ENCODE measurements at regions not wholly inside any gene's neighbourhood (a gene's known extent, or its start where the extent isn't known, plus 50 kb on each side); places are given as distances from the start of the nearest gene placed in this dataset.

DNA sequence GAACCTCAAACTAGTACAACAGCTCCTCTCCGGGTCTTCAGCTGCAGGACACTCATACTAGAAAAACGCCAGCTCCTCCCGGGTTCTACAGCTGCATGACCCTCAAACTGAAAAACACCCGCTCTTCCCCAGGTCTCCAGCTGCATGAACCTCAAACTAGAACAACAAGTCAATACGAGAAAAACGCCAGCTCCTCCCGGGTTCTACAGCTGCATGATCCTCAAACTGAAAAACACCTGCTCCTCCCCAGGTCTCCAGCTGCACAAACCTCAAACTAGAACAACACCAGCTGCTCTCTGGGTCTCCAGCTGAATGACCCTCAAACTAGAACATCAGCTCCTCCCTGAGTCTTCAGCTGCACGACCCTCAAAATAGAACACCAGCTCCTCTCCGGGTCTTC lies 315.0 kb upstream of the TFPI start:
- no peak overlapping the region for H3K27ac ChIP-seq
- ChIA-PET POLR2A (ENCODE audit: low non-redundant PET) (no interaction called here), CTCF (interaction anchor here (0.6 kb wide), 1 partner anchor 69 kb away, joined by 4 read pairs; no protein-coding TSS in a partner anchor)
- no peak for DNase-seq (ENCODE audit: low spot score)
- TF ChIP-seq, protein P1, sequence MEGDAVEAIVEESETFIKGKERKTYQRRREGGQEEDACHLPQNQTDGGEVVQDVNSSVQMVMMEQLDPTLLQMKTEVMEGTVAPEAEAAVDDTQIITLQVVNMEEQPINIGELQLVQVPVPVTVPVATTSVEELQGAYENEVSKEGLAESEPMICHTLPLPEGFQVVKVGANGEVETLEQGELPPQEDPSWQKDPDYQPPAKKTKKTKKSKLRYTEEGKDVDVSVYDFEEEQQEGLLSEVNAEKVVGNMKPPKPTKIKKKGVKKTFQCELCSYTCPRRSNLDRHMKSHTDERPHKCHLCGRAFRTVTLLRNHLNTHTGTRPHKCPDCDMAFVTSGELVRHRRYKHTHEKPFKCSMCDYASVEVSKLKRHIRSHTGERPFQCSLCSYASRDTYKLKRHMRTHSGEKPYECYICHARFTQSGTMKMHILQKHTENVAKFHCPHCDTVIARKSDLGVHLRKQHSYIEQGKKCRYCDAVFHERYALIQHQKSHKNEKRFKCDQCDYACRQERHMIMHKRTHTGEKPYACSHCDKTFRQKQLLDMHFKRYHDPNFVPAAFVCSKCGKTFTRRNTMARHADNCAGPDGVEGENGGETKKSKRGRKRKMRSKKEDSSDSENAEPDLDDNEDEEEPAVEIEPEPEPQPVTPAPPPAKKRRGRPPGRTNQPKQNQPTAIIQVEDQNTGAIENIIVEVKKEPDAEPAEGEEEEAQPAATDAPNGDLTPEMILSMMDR (conservative IDR thresholded peaks at IDR 0.05; ENCODE audit: low read depth), result no peak

DNA sequence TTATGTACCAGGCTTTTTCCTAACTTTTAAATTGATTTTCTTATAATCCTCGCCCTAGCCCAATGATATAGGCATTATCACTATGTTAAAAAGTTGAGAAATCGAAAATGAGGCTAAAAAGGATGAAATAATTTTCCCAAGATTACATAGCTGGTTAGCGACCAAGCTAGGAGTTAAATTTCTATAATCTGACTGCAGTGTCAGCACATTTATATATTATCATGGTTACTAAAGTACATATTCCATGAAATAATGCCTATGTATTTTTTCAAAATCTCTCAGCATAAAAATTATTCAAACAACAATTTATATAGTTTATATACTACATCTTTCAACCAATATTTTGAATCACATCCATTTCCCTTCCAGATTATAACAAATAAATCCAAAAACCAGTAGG lies 317.3 kb upstream of the TFPI start:
- ChIA-PET CTCF (no interaction called here), POLR2A (ENCODE audit: low non-redundant PET) (no interaction called here)
- TF ChIP-seq, protein P1 (conservative IDR thresholded peaks at IDR 0.05; ENCODE audit: low read depth), result no peak
- DNase-seq (ENCODE audit: low spot score), result no peak
- no peak overlapping the region for H3K27ac ChIP-seq

DNA sequence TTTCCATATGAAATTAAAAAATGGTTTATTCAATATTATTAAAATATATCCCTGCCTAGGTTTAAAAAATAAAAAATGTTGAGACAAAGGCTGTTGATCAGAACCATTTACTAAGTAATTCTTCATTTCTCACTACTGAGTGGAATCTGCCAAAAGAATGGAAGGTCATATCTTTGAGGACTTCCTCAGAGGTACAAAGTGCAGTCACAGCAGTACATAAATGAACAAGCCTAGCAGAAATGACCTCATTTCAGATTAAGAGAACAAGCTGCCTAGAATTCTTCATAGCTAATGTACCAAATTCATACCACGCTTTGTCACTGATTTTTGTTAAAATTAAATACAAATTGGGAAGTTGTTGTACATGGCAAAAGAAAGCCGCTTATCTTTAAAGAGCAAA lies 318.9 kb upstream of the TFPI start:
- TF ChIP-seq, protein P1 (conservative IDR thresholded peaks at IDR 0.05; ENCODE audit: low read depth), result no peak
- H3K27ac ChIP-seq, result no peak overlapping the region
- no peak for DNase-seq (ENCODE audit: low spot score)
- POLR2A ChIA-PET (ENCODE audit: low non-redundant PET), result no interaction called here
- CTCF ChIA-PET, result no interaction called here

DNA sequence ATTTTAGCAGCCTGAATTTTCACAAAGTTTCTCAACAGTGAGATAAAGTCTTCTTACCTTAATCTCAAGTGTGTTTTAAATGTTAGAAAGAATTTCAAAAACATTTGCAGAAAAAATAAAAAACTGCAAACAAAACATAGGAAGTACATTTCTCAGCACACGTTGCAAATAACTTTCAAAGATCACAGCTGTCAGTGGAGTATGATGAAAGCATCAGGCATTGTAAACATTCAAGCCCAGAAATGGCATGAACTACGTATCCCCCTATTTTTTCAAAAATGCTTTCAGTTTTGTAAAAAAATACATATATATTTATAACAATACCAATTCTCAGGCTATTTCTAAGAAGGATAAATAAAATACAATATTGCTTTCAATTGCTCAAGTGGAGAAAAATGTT lies 320.6 kb upstream of the TFPI start:
- no peak overlapping the region for H3K27ac ChIP-seq
- ChIA-PET POLR2A (ENCODE audit: low non-redundant PET) (no interaction called here), CTCF (no interaction called here)
- no peak for DNase-seq (ENCODE audit: low spot score)
- TF ChIP-seq, protein P1 (conservative IDR thresholded peaks at IDR 0.05; ENCODE audit: low read depth), result no peak

DNA sequence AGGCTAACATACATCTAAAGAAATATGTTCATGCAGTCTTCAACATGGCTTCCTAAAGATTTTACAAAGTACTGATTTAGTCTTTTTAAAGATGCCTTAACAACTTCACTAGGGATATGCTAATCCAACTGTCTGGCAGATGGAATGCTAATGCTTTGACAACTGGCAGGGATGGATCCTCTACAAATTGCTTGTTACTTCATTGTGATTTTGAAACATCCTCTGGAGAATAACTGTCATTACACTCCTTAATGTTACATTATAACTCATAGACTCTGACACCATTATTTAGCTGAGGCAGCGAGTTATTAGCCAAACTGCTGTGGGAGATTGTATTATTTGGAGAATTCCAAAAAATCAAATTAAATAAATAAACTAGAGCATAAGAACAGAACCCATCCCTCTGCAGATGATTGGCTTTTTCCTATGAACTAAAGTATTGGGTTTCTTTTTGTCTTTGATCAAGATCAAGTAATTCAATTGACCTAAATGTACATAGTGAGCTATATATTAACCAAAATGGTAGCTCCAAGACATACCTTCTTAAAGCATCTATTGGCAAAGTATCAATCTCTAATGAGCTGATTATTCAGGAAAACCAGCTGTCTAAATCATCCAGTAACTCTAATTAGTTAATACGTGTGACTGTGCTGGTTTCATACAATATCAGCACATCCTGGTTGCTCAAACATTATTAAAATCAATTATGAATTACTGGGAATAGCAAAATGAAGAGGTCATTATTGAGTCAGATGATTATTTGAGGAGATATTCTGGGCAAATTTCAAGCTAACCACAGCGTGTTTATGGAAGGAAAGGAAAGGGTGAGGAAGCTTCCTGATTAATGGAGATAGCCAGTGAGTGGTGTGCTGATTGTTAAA lies 321.3 kb upstream of the TFPI start:
- TF ChIP-seq, protein P1 (conservative IDR thresholded peaks at IDR 0.05; ENCODE audit: low read depth), result no peak
- CTCF ChIA-PET, result interaction anchor here (0.6 kb wide), 1 partner anchor 494 kb away, joined by 3 read pairs; no protein-coding TSS in a partner anchor
- H3K27ac ChIP-seq, result no peak overlapping the region
- POLR2A ChIA-PET (ENCODE audit: low non-redundant PET), result no interaction called here
- no peak for DNase-seq (ENCODE audit: low spot score)

DNA sequence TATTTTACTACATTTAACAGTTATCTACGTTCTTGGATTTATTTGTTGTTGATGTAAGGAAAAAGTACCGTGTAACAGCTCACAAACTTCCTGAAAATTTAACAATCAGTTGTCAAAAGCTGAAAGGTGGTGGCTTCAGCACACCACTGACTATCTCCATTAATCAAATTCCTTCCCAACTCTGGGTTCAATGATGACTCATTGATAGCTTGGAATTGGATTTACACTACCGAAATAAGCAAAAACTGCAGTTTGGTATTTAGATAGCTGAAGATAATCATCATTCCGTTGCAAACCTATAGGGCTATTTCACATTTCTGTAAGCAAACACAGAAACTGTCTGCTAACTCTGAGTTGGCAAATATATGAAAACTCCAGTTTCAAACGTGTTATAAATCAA lies 322.3 kb upstream of the TFPI start:
- ChIA-PET POLR2A (ENCODE audit: low non-redundant PET) (no interaction called here), CTCF (interaction anchor here (0.6 to 1.5 kb wide), 2 partner anchors 376 to 493 kb away, joined by 3 to 4 read pairs; no protein-coding TSS in a partner anchor)
- no peak for DNase-seq (ENCODE audit: low spot score)
- TF ChIP-seq, protein P1 (conservative IDR thresholded peaks at IDR 0.05; ENCODE audit: low read depth), result no peak
- H3K27ac ChIP-seq, result no peak overlapping the region

Data from RWPE1 (cell line).